ENCODE measurements at regions not wholly inside any gene's neighbourhood (a gene's known extent, or its start where the extent isn't known, plus 50 kb on each side); places are given as distances from the start of the nearest gene placed in this dataset.

GRCh38 chr7:25982684-25983083 is 169.3 kb upstream of the NFE2L3 start:
- no peak for TF ChIP-seq CTCF (IDR thresholded peaks at IDR 0.05)
- TF ChIP-seq POLR2A (IDR thresholded peaks at IDR 0.05): no peak
